ENCODE measurements at regions not wholly inside any gene's neighbourhood (a gene's known extent, or its start where the extent isn't known, plus 50 kb on each side); places are given as distances from the start of the nearest gene placed in this dataset.

DNA sequence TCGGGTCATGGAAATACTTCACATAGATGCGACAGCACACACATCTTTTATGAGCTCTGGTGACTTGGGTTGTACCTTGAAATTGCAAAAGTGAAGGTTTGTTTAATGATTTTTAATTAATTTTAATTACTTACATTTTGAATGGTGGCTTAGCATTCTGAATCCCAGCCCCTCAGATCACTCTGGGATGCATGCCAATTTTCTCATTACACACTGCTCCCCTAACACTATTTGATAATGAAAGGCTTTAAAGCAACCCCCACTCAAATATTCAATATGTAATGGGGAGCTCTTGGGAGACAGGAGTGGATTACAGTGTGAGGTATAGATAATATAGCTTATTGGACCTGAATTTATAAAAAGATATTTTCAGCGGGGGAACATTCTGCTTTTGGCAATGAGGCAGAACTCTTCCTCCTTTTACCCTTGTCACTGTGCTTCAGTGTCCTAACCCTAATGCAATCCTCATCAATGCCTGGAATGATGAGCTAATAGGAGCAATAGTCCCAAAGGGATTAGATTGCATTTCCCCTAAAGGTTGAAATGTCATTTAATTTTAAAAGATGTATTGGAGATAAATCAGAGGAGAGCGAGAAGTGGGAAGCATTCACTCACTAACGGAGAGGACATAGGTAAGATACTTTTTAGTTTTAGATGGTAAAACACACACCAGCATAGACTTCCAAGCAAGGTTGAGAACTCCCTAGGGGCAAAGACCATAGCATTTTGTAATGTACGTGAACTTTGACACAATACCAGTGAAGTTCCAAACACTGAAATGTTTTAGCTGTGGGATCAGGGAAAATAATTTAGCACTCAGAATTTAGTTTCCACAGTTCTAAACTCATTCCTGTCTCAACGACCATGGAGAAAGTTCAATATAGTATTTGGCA lies 384.1 kb upstream of the PLXNA2 start:
- no peak overlapping the region for H3K27ac ChIP-seq (replicated peaks in 1 of 4)
- H3K4me3 ChIP-seq: no peak overlapping the region
- 88% methylated on average over 7 of the region's 7 CpGs for WGBS
- peak; percentile 4 for DNase-seq (ENCODE audit: extremely low spot score)
- intact Hi-C loops (cut with DNase I): no loop called here
- peaks cover 0 to 3% (median 0%) of the 10 kb centered on the region in 4 donors for H3K4me1 ChIP-seq
- H3K36me3 ChIP-seq: no peaks in the 10 kb centered on the region
- H3K27me3 ChIP-seq: no peaks in the 10 kb centered on the region
- H3K9me3 ChIP-seq: no peaks in the 10 kb centered on the region
- TF ChIP-seq POLR2AphosphoS5 (IDR thresholded peaks at IDR 0.05): no peak
- no peak for TF ChIP-seq EP300 (IDR thresholded peaks at IDR 0.05)
- no peak for TF ChIP-seq POLR2A (IDR thresholded peaks at IDR 0.05; ENCODE audit: low read depth)
- no peak for TF ChIP-seq CTCF (IDR thresholded peaks at IDR 0.05)

DNA sequence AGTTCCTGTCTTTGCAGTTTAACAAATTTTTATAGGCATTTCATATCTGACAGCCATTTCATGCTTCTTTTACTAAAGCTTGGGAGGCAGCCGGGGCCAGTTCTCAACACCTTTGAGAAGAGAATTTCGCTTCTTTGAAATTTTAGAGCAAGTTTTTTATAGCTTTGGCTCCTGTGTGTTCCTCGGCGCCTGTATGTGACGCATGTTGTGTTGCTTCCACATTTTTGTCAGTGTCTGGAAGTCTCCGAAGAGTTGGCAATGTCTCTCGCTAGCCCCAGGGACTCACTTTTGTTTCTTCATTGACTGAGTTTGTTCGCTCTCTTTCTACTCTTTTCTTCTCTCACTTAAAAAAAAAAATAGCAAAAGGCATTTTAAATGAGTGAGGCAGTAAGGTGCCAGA lies 386.9 kb upstream of the PLXNA2 start:
- no peak for DNase-seq (ENCODE audit: extremely low spot score)
- H3K4me1 ChIP-seq: peaks cover 0 to 3% (median 0%) of the 10 kb centered on the region in 4 donors
- intact Hi-C loops (cut with DNase I): no loop called here
- H3K4me3 ChIP-seq: no peak overlapping the region
- H3K27ac ChIP-seq (replicated peaks in 1 of 4): no peak overlapping the region
- no peaks in the 10 kb centered on the region for H3K36me3 ChIP-seq
- TF ChIP-seq EP300 (IDR thresholded peaks at IDR 0.05) (no peak), POLR2AphosphoS5 (IDR thresholded peaks at IDR 0.05) (no peak), POLR2A (IDR thresholded peaks at IDR 0.05; ENCODE audit: low read depth) (no peak), CTCF (IDR thresholded peaks at IDR 0.05) (no peak)
- WGBS: 47% methylated on average over 8 of the region's 8 CpGs
- H3K9me3 ChIP-seq: no peaks in the 10 kb centered on the region
- no peaks in the 10 kb centered on the region for H3K27me3 ChIP-seq

DNA sequence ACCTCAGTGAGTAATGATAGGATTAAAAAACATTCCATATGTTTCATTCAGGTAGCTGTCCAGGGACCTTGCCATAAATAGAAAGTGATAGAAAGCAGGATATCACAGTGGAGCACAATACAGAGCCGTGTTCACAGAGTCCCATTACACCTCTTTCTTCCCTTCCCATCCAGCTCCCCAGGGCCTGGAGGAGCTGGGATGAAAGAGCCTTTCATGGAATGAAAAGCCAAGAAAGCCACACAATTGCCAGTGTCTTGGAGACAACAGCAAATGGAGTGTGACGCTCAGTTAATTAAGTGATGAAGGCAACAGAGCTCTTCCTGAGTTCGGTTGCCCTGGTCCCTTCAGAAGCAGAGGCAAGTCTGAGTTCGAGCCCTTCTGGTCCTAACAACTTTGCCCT lies 387.3 kb upstream of the PLXNA2 start:
- intact Hi-C loops (cut with DNase I): no loop called here
- Histone ChIP-seq H3K9me3 (no peaks in the 10 kb centered on the region), H3K4me1 (peaks cover 0 to 3% (median 0%) of the 10 kb centered on the region in 4 donors), H3K4me3 (no peak overlapping the region), H3K27ac (replicated peaks in 1 of 4) (no peak overlapping the region), H3K27me3 (no peaks in the 10 kb centered on the region), H3K36me3 (no peaks in the 10 kb centered on the region)
- TF ChIP-seq CTCF (IDR thresholded peaks at IDR 0.05) (no peak), POLR2A (IDR thresholded peaks at IDR 0.05; ENCODE audit: low read depth) (no peak), EP300 (IDR thresholded peaks at IDR 0.05) (no peak), POLR2AphosphoS5 (IDR thresholded peaks at IDR 0.05) (no peak)
- WGBS: 64% methylated on average over 4 of the region's 4 CpGs
- DNase-seq (ENCODE audit: extremely low spot score): peak; percentile 84

DNA sequence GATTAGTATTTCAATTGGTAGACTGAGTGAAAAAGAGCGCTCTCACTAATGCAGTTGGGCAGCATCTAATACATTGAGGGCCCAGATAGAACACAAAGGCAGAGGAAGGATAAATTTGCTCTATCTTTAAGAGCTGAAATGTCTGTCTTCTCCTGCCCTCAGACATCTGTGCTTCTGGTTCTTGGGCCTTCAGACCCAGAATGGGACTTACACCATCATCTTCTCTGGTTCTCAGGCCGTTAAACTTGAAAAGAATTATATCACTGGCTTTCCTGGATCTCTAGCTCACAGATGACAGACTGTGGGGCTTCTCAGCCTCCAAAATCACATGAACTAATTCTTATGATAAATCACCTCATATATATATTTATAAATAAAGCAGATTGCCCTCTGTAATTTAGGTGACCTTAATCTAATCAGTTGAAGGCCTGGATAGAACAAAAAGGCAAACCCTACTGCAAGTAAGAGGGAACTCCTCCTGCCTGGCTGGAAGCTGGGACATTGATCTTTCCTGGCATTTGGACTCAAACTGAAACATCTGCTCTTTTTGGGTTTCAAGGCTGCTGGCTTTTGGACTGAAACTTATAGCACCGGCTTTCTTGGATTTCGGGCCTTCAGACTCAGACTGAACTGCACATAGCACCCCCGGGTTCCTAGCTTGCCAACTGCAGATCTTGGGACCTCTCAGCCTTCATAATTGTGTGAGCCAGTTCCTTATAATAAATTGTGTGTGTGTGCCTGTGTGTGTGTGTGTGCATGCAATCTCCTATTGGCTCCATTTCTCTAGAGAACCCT lies 390.4 kb upstream of the PLXNA2 start:
- intact Hi-C loops (cut with DNase I): no loop called here
- no peaks in the 10 kb centered on the region for H3K27me3 ChIP-seq
- peak; percentile 64 for DNase-seq (ENCODE audit: extremely low spot score)
- H3K27ac ChIP-seq (replicated peaks in 1 of 4): no peak overlapping the region
- H3K4me3 ChIP-seq: no peak overlapping the region
- WGBS: 77% methylated on average over 5 of the region's 5 CpGs
- H3K36me3 ChIP-seq: no peaks in the 10 kb centered on the region
- no peaks in the 10 kb centered on the region for H3K9me3 ChIP-seq
- H3K4me1 ChIP-seq: peaks cover 0 to 3% (median 0%) of the 10 kb centered on the region in 4 donors
- TF ChIP-seq POLR2A (IDR thresholded peaks at IDR 0.05; ENCODE audit: low read depth) (no peak), CTCF (IDR thresholded peaks at IDR 0.05) (no peak), EP300 (IDR thresholded peaks at IDR 0.05) (no peak), POLR2AphosphoS5 (IDR thresholded peaks at IDR 0.05) (no peak)
